Heart left ventricle (tissue), 16 donors: ENCODE measurements at regions not wholly inside any gene's neighbourhood (a gene's known extent, or its start where the extent isn't known, plus 50 kb on each side); places are given as distances from the start of the nearest gene placed in this dataset.

ENCODE experiments used
- ATAC-seq, 4 donors: fragments of 200-7000 bp; cut with Tn5 transposase; one replicate each; pipeline ENCODE4 v1.9.1; 2020 to 2022; ENCODE audit warnings: moderate library complexity in 4 of 4, mild to moderate bottlenecking in 3 of 4, moderate number of reproducible peaks in 1 of 4
- DNase-seq, 5 donors: peaks; one replicate each; pipeline ENCODE4 v3.0.0-alpha.2; 2020
- H3K27ac ChIP-seq, 12 donors: fragments of 200-600 bp; sonication (generic) in 4 of 12; one replicate each; pipeline versions ENCODE4 v1.5.0 to v1.8.0; 2016 to 2022; ENCODE audit warnings: mild to moderate bottlenecking in 2 of 12
- H3K27me3 ChIP-seq, 9 donors: fragments of 200-600 bp; sonication (generic) in 2 of 9; one replicate each; pipeline versions ENCODE4 v1.5.1 to v1.8.0; 2016 to 2022; ENCODE audit warnings: mild to moderate bottlenecking in 3 of 9
- H3K36me3 ChIP-seq, 9 donors: fragments of 200-600 bp; sonication (generic) in 2 of 9; one replicate each; pipeline versions ENCODE4 v1.5.0 to v1.8.0; 2018 to 2022; ENCODE audit warnings: mild to moderate bottlenecking in 2 of 9
- H3K4me1 ChIP-seq, 12 donors: fragments of 200-600 bp; sonication (generic) in 4 of 12; one replicate each; pipeline versions ENCODE4 v1.5.0 to v1.8.0; 2016 to 2022; ENCODE audit warnings: mild to moderate bottlenecking in 3 of 12
- H3K4me3 ChIP-seq, 12 donors: fragments of 200-600 bp; sonication (generic) in 4 of 12; one replicate each; pipeline versions ENCODE4 v1.5.0 to v1.8.0; 2017 to 2022; ENCODE audit warnings: mild to moderate bottlenecking in 9 of 12, moderate library complexity in 4 of 12
- H3K9me3 ChIP-seq, 12 donors: fragments of 200-600 bp; sonication (generic) in 4 of 12; one replicate each; pipeline versions ENCODE4 v1.5.0 to v1.8.0; 2016 to 2022; ENCODE audit warnings: mild to moderate bottlenecking in 1 of 12
- CTCF ChIP-seq, 12 donors: fragments of 200-600 bp; sonication (generic) in 4 of 12; IDR thresholded peaks; one replicate each; pipeline versions ENCODE4 v1.5.0 to v1.8.0; 2018 to 2022; ENCODE audit warnings: antibody characterized with exemption in 12 of 12, mild to moderate bottlenecking in 5 of 12
- POLR2A ChIP-seq, 2 donors: fragments of 450-650 bp; IDR thresholded peaks; one replicate each; pipeline ENCODE4 v1.6.1; 2017; ENCODE audit warnings: antibody characterized with exemption in 2 of 2, mild to moderate bottlenecking in 2 of 2, moderate library complexity in 2 of 2
- WGBS, 4 donors: extraction: QIAGEN DNeasy Blood & Tissue Kit in 2 of 4; methylation state at CpG; one replicate each; pipeline versions ENCODE4 v1.1.5 to v1.1.7; 2013 to 2018; 5-methylcytosine and 5-hydroxymethylcytosine counted together
- intact Hi-C, 10 donors: fragments of 100-400 bp; cut with DNase I; formaldehyde crosslinking; loops; one replicate each; pipeline versions ENCODE4 v1.11.1 to v1.14.2; 2022
- donor health status: ischemic (EF 13 %, LVEDD 7.1; RV severe dilation, severe dysfunction).
- donor health status: healthy with polysubstance abuse.
- donor health status: DM: no; HTN: yes; CAD: no.
- donor health status: DM: no; HTN: no; CAD: no.
- donor health status: ischemic (EF 25% LVEDD 6.9; RV normal size, moderate dysfunction).
- donor health status: ischemic (EF 25% LVEDD 5.7; RV mildly dilated, moderate dysfunction).
- donor health status: healthy.
- donor health status: DM: yes; HTN: yes; CAD: no.
- donor health status: ischemic (EF 35%, LVEDD 5.7; RV mildly dilated, moderate dysfunction).
- donor health status: nonischemic (EF 11% LVEDD 7.7; RV severe dilation, severe dysfunction).
- donor health status: DM: yes; HTN: yes; CAD: no.
- donor health status: PGD.
- donor health status: ischemic (EF 29% LVEDD 5.4; RV normal size, mild dysfunction).
- donor health status: nonischemic (EF 23%, LVEDD 6.1; RV moderate dilation, normal function).

GRCh38 chr2:4073026-4073569 is 369.7 kb downstream of the DCDC2C start:
- no peaks in the 10 kb centered on the region for H3K27me3 ChIP-seq
- intact Hi-C loops, result no loop called here
- H3K36me3 ChIP-seq, result no peaks in the 10 kb centered on the region
- 63 to 81% (median 68%) methylated on average over 10 to 11 of the region's 11 CpGs for WGBS, 4 donors
- no peak overlapping the region for H3K27ac ChIP-seq
- no peak overlapping the region for H3K4me3 ChIP-seq
- no peaks in the 10 kb centered on the region for H3K9me3 ChIP-seq
- H3K4me1 ChIP-seq, result no peaks in the 10 kb centered on the region
- no peak for TF ChIP-seq CTCF (IDR thresholded peaks at IDR 0.05)
- no peak for TF ChIP-seq POLR2A (IDR thresholded peaks at IDR 0.05)
- no peak for DNase-seq
- no peak for ATAC-seq

GRCh38 chr2:4077017-4077416 is 373.6 kb downstream of the DCDC2C start:
- intact Hi-C loops, result no loop called here
- no peak overlapping the region for H3K4me3 ChIP-seq
- ATAC-seq, result no peak
- no peak for TF ChIP-seq POLR2A (IDR thresholded peaks at IDR 0.05)
- H3K9me3 ChIP-seq, result peaks cover 0 to 6% (median 0%) of the 10 kb centered on the region in 12 donors
- WGBS, 4 donors, result 35 to 53% (median 39%) methylated on average over 3 of the region's 3 CpGs
- H3K27me3 ChIP-seq, result no peaks in the 10 kb centered on the region
- no peaks in the 10 kb centered on the region for H3K36me3 ChIP-seq
- DNase-seq, result no peak
- H3K4me1 ChIP-seq, result no peaks in the 10 kb centered on the region
- no peak overlapping the region for H3K27ac ChIP-seq

- Histone ChIP-seq H3K36me3 (no peaks in the 10 kb centered on the region), H3K9me3 (no peaks in the 10 kb centered on the region), H3K4me3 (no peak overlapping the region), H3K4me1 (no peaks in the 10 kb centered on the region), H3K27ac (no peak overlapping the region), H3K27me3 (peaks cover 0 to 3% (median 0%) of the 10 kb centered on the region in 9 donors)
- intact Hi-C loops, result no loop called here
- ATAC-seq (no peak), DNase-seq (no peak)
- TF ChIP-seq POLR2A (IDR thresholded peaks at IDR 0.05) (no peak), CTCF (IDR thresholded peaks at IDR 0.05) (no peak)
- 61 to 74% (median 70%) methylated on average over 7 of the region's 7 CpGs for WGBS, 4 donors
Observed at GRCh38 chr2:4085186-4085585, 381.8 kb downstream of the DCDC2C start.

- no peaks in the 10 kb centered on the region for H3K27me3 ChIP-seq
- 63 to 69% (median 65%) methylated on average over 14 of the region's 14 CpGs for WGBS, 4 donors
- DNase-seq (no peak), ATAC-seq (no peak)
- no peaks in the 10 kb centered on the region for H3K4me1 ChIP-seq
- TF ChIP-seq POLR2A (IDR thresholded peaks at IDR 0.05) (no peak), CTCF (IDR thresholded peaks at IDR 0.05) (no peak)
- no peak overlapping the region for H3K27ac ChIP-seq
- H3K4me3 ChIP-seq, result no peak overlapping the region
- no peaks in the 10 kb centered on the region for H3K9me3 ChIP-seq
- intact Hi-C loops, result no loop called here
- H3K36me3 ChIP-seq, result no peaks in the 10 kb centered on the region
Observed at GRCh38 chr2:4090668-4091630, 387.6 kb downstream of the DCDC2C start.
